PC-9 (cell line): ENCODE measurements at regions not wholly inside any gene's neighbourhood (a gene's known extent, or its start where the extent isn't known, plus 50 kb on each side); places are given as distances from the start of the nearest gene placed in this dataset.

Experiments
- BruUV-seq: library from RNA; stranded (reverse); fragments of 400-500 nt; replicated peaks from 2 replicates; lab custom pipeline; 2021; lab: Mats Ljungman, UMichigan
- CTCF ChIA-PET: fragments of 300-600 bp; sonication (Branson Sonifier 250); formaldehyde crosslinking; loops from one replicate; lab custom pipeline; 2022; ENCODE audit warnings: antibody characterized with exemption; lab: Charles Lee
- POLR2A ChIA-PET: fragments of 300-600 bp; sonication (Branson Sonifier 250); formaldehyde crosslinking; loops from one replicate; lab custom pipeline; 2022; ENCODE audit warnings: antibody characterized with exemption; ENCODE audit not compliant: unreplicated experiment; lab: Charles Lee
- DNase-seq, 2 experiments: peaks; one replicate each; pipeline versions ENCODE4 v3.0.0 to v3.0.0-alpha.2; 2015 to 2022; ENCODE audit warnings: mixed read lengths in 1 of 2
- H2AFZ ChIP-seq: fragments of 200-600 bp; sonication (generic); 2 replicates; pipeline ENCODE4 v1.8.1; 2017; ENCODE audit warnings: antibody characterized with exemption
- H3F3A ChIP-seq: fragments of 200-600 bp; sonication (generic); 2 replicates; pipeline ENCODE4 v1.8.1; 2017; ENCODE audit warnings: antibody characterized with exemption, mild to moderate bottlenecking, low read depth; ENCODE audit not compliant: insufficient read depth
- H3K27ac ChIP-seq: fragments of 200-600 bp; sonication (generic); 2 replicates; pipeline ENCODE4 v1.6.1; 2016; ENCODE audit warnings: mixed run types
- H3K27me3 ChIP-seq: fragments of 200-600 bp; sonication (generic); 2 replicates; pipeline ENCODE4 v1.6.1; 2016; ENCODE audit warnings: low read depth, mixed run types; ENCODE audit not compliant: insufficient read depth
- H3K36me3 ChIP-seq: fragments of 200-600 bp; sonication (generic); 2 replicates; pipeline ENCODE4 v1.6.1; 2016; ENCODE audit warnings: low read depth, mixed run types
- H3K4me1 ChIP-seq: fragments of 200-600 bp; sonication (generic); replicated peaks from 2 replicates; pipeline ENCODE4 v1.6.1; 2016; ENCODE audit warnings: mixed run types; ENCODE audit not compliant: insufficient read depth
- H3K4me2 ChIP-seq: fragments of 200-600 bp; sonication (generic); 2 replicates; pipeline ENCODE4 v1.6.1; 2017; ENCODE audit warnings: mixed run types
- H3K4me3 ChIP-seq: fragments of 200-600 bp; sonication (generic); 2 replicates; pipeline ENCODE4 v1.6.1; 2016; ENCODE audit warnings: mixed run types
- H3K79me2 ChIP-seq: fragments of 200-600 bp; sonication (generic); 2 replicates; pipeline ENCODE4 v1.6.1; 2017; ENCODE audit warnings: low read depth, mixed run types
- H3K9me2 ChIP-seq: fragments of 200-600 bp; sonication (generic); 2 replicates; pipeline ENCODE4 v1.8.1; 2017; ENCODE audit warnings: mild to moderate bottlenecking; ENCODE audit not compliant: insufficient read depth
- H3K9me3 ChIP-seq: fragments of 200-600 bp; sonication (generic); 2 replicates; pipeline ENCODE4 v1.8.1; 2016; ENCODE audit warnings: low read depth; ENCODE audit not compliant: insufficient read depth
- H4K20me1 ChIP-seq: fragments of 200-600 bp; sonication (generic); 2 replicates; pipeline ENCODE4 v1.8.1; 2017; ENCODE audit not compliant: insufficient read depth
- EZH2 ChIP-seq: fragments of 200-600 bp; sonication (generic); IDR thresholded peaks from 2 replicates; pipeline ENCODE4 v1.8.0; 2017; ENCODE audit warnings: antibody characterized with exemption, low read depth
- intact Hi-C: fragments of 100-400 bp; cut with micrococcal nuclease; formaldehyde crosslinking; loops from one replicate; pipeline ENCODE4 v1.10.0; 2022; ENCODE audit not compliant: unreplicated experiment
- TF ChIP-seq, protein P1 (sequence below): fragments of 200-600 bp; sonication (generic); conservative IDR thresholded peaks from 2 replicates; pipeline ENCODE4 v1.6.1; 2017; ENCODE audit warnings: mixed run types, antibody characterized with exemption, mild to moderate bottlenecking, moderate library complexity

DNA sequence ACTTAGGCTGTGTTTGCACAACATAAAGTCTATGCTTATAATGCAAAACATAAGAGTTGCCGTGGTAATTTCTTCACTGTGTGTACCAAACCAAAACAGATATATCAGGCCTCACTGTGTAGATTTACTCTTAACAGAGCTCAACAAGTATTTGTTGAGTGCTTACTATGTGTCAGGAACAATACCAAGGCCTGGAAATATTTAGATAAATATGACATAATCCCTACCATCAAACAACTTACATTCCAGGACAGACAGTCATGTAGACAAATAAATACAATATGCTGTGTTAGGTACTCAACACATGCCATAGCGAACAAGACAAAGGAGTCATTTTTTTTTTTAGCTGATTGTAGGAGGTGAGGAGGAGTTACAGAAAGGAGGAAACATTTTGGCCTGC is 554.0 kb downstream of the NSUN3 start:
- H3K4me3 ChIP-seq = no peak overlapping the region
- H3F3A ChIP-seq = no peaks in the 10 kb centered on the region
- H3K4me2 ChIP-seq = no peak overlapping the region
- TF ChIP-seq, protein P1, sequence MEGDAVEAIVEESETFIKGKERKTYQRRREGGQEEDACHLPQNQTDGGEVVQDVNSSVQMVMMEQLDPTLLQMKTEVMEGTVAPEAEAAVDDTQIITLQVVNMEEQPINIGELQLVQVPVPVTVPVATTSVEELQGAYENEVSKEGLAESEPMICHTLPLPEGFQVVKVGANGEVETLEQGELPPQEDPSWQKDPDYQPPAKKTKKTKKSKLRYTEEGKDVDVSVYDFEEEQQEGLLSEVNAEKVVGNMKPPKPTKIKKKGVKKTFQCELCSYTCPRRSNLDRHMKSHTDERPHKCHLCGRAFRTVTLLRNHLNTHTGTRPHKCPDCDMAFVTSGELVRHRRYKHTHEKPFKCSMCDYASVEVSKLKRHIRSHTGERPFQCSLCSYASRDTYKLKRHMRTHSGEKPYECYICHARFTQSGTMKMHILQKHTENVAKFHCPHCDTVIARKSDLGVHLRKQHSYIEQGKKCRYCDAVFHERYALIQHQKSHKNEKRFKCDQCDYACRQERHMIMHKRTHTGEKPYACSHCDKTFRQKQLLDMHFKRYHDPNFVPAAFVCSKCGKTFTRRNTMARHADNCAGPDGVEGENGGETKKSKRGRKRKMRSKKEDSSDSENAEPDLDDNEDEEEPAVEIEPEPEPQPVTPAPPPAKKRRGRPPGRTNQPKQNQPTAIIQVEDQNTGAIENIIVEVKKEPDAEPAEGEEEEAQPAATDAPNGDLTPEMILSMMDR = no peak
- TF ChIP-seq EZH2 = no peak
- ChIA-PET POLR2A (interaction anchor here (0.8 kb wide), 1 partner anchor 1390 kb away, joined by 6 read pairs; no protein-coding TSS in a partner anchor), CTCF (interaction anchor here (0.6 kb wide), 1 partner anchor 570 kb away, joined by 4 read pairs; no protein-coding TSS in a partner anchor)
- no peak overlapping the region for H3K27ac ChIP-seq
- H2AFZ ChIP-seq = no peak overlapping the region
- no peak for DNase-seq
- no peaks in the 10 kb centered on the region for H3K4me1 ChIP-seq
- no peaks in the 10 kb centered on the region for H4K20me1 ChIP-seq
- H3K36me3 ChIP-seq = no peaks in the 10 kb centered on the region
- H3K27me3 ChIP-seq = no peaks in the 10 kb centered on the region
- intact Hi-C loops = no loop called here
- H3K9me3 ChIP-seq = no peaks in the 10 kb centered on the region
- no peaks in the 10 kb centered on the region for H3K79me2 ChIP-seq
- H3K9me2 ChIP-seq = no peaks in the 10 kb centered on the region; the same call in 1 of the 2 replicates
- no TSS peak for BruUV-seq

DNA sequence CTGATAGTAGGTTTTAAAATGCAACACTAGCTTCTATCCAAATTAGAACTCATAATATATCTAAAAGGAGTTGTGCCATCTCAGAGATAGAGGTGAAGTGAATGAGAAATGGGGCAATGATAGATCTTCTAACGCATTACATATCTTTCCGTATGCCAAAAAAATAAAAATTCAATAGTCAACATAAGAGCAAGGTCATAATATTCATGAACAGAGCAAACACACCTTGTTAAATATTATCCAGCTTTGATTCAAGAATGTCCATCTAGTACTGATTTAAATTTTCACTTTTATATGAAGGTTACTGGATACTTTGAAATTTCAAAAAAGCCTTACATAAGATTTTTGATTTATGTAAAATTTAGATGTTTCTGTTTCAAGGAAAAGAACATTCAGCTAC is 554.5 kb downstream of the NSUN3 start:
- CTCF ChIA-PET = interaction anchor here (0.6 kb wide), 1 partner anchor 570 kb away, joined by 4 read pairs; no protein-coding TSS in a partner anchor
- DNase-seq = no peak
- Histone ChIP-seq H2AFZ (no peak overlapping the region), H3K79me2 (no peaks in the 10 kb centered on the region), H3K4me3 (no peak overlapping the region), H3F3A (no peaks in the 10 kb centered on the region), H3K27me3 (no peaks in the 10 kb centered on the region), H3K27ac (no peak overlapping the region), H3K4me2 (no peak overlapping the region), H3K9me3 (no peaks in the 10 kb centered on the region), H3K4me1 (no peaks in the 10 kb centered on the region), H3K36me3 (no peaks in the 10 kb centered on the region), H3K9me2 (no peaks in the 10 kb centered on the region; the same call in 1 of the 2 replicates), H4K20me1 (no peaks in the 10 kb centered on the region)
- intact Hi-C loops = no loop called here
- no peak for TF ChIP-seq EZH2
- TF ChIP-seq, protein P1 = no peak
- BruUV-seq = no TSS peak
- POLR2A ChIA-PET = no interaction called here

DNA sequence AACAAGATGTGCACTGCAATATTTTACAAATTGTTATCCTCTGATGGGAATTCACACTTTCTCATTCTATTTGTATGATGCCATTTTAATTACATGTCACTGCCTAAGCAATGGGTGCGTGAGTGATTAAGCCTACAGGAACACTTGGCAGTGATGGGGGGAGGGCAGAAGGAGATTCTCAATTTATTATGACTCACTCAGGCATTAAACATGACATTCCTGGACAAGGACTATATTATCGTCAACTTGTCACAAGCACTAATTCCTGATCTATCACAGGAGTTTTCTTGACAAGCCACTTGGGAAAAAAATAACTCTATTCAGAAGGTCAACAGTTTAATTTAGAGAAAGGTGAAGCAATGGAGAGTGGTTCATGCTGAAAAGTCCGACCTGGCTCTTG is 556.8 kb downstream of the NSUN3 start:
- H3K4me3 ChIP-seq = no peak overlapping the region
- no peaks in the 10 kb centered on the region for H3K4me1 ChIP-seq
- no peaks in the 10 kb centered on the region for H3K9me2 ChIP-seq
- H3K79me2 ChIP-seq = no peaks in the 10 kb centered on the region
- H3K4me2 ChIP-seq = no peak overlapping the region
- H2AFZ ChIP-seq = no peak overlapping the region
- no peaks in the 10 kb centered on the region for H3K27me3 ChIP-seq
- no peaks in the 10 kb centered on the region for H3K36me3 ChIP-seq
- DNase-seq = peak in 1 of 2 experiments; percentile 6
- ChIA-PET CTCF (no interaction called here), POLR2A (no interaction called here)
- H4K20me1 ChIP-seq = no peaks in the 10 kb centered on the region
- intact Hi-C loops = no loop called here
- TF ChIP-seq, protein P1 = no peak
- no peak for TF ChIP-seq EZH2
- BruUV-seq = no TSS peak
- H3K27ac ChIP-seq = no peak overlapping the region
- no peaks in the 10 kb centered on the region for H3K9me3 ChIP-seq
- H3F3A ChIP-seq = no peaks in the 10 kb centered on the region
